GM18499 (cell line): ENCODE measurements at regions not wholly inside any gene's neighbourhood (a gene's known extent, or its start where the extent isn't known, plus 50 kb on each side); places are given as distances from the start of the nearest gene placed in this dataset.

ENCODE experiments used
- ATAC-seq: cut with Tn5 transposase; IDR thresholded peaks from one replicate; pipeline ENCODE4 v1.9.1; 2021; ENCODE audit warnings: moderate number of reproducible peaks; ENCODE audit not compliant: insufficient read depth, unreplicated experiment

DNA sequence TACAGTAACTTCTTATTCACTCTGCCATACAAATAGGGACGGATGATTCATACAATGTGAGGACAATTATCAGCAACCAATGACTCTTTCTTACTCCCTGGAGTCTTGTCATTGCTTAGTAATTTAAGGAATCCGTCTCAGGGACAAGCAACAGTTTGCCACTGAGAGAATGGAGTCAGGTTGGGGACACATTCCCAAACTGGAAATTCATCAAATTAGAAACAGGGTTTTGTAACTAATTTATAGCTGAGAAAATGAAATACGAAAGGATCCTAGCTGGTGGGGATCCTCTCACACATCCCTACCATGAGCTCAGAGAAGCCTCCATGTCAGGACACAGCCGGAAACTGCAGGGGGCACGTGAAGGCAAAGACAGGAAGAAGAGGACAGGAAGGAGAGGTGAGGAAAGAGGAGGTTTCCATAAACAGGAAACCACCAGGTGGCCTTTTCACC, 50.4 kb upstream of the KDR start:
- ATAC-seq = no peak

DNA sequence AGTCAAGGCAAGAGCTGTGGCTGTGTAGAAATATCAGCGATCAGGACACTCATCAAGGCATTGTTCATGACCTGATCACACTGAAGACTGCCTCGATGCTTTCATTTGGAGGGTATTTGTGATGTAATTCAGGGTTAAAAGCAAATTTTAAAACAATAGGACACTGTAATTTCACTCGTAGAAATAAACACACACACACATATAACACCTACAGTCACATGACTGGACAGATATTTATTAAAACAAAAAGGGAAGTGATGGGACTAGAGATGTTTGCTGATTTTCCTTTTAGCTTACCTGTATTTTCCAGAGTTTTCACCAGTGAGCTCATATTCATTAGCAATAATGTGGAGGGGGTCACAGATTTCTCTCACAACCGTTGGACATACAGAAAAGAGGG, 51.1 kb upstream of the KDR start:
- ATAC-seq = no peak

DNA sequence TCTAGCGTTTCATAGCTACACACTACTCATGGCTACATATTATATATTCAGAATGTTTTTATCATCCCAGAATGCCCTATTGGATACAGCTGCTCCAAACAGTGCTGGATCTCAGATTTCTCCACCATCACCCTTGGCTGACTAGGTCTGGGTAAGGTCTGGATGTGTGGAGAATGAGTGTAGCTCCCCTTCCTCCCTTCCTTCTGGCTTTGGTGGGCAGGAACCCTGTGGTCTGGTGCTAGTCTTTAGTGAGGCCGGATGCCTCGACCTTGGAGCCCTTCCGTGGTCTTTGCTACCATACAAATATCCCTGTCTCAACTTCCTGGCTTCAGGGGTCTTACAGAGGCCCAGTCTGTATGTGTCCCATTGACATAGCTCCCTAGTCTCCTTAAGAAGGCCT, 52.1 kb upstream of the KDR start:
- ATAC-seq = no peak

DNA sequence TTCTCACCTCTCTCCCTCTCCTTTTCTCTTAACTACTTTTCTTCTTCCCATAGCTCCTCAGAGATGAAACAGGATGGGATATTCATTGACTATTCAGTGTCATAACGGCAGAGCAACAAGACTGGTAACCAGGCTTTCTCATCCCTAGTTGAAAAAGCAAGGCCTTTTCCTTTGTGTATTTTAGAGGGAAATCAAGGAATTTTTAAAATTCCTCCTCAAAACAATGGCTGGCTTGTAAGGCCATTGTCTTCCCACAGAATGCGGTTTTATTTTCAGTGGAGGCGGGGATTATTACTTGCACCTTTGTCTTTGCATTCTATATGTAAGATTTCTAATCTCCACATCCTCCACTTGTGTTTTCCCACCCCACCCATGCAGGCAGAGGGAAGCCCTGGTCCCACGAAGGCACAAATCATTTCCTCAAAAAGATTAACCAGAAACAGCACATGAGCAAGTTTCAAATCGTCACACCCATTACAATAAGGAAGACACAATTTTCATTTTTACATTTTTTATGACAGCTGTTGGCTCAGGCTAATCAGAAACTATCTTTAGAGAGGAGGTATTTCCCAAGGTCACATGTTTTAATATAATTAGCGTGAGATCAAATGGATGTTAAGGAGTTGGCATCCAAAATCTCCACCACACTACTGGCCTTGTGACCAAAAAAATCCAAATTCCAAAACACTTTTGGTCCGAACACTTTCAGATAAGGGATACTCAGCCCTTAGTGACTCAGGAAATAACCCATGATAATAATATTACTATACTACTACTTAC, 53.0 kb upstream of the KDR start:
- no peak for ATAC-seq

DNA sequence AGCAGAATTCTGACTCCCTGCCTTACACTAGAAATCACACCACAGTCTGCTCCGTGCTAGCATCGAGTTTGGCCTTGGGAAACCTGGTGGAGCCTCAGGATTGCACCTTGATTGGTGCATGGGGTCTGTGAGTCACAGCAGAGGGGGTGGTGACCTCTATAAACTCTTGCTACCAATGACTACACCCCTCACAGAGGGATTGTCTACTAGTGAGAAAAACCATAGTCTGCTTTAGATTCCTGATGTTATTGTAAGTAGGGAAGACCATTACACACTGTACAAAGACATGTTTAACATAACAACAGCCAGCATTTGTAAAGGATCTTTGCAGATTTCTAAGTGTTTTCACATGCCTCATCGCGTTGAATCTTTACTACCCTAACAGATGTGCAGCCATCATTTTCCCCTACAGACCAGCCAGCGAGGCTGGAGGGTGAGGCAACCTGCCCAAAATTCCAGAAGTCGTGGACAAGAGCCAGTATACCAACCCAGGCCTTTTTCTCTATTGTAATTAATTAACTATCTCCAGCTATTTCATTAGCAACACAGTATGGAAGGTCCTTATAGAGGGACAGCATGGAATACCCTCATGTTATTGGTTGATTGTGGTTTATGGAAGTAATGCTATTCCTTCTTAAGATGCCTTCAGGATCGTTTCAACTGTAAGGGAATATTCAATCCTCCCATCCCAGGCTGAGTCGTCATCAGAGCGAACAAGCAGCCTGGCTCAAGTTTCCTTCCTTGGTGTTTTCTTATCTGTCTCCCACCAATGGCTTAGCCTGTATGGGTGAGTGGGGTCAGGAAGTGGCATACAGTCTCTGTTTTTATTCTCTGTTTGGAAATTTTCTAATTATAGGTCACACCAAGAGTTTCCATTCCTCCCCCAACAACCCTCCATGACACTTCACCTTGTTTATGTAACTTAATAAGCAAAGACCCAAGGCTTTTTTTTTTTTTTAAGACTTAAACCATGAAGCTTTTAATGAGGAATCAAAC, 55.9 kb upstream of the KDR start:
- ATAC-seq = no peak

DNA sequence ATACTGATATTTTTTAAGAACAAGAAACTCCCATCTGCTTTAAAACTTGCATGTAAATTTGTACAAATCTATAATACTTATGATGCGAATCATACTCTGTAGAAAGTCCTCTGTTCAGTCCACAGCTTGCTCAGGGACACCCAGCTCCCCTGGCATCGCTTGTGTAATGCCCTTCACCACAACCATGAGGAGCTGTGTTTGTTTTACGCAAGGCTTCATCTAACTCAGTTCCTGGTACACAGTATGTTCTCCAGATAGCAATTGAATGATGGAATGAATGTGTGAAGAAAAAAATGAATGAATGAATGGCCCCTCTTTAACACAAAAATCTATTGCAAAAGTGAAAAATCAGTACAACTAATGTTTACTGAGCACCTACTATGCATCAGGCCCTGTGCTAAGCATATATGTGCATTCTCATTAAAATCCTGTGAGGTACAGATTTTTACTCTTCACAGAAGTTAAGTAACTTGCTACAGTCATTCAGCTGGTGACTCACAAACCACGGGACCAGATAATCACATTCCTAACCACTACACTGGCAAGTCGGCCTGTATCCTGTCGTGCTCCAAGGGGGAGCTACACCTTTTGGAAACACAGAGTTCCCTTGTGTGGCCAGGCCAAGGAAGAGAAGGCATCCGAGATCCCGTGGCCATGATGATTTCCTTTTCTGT, 58.7 kb upstream of the KDR start:
- no peak for ATAC-seq

DNA sequence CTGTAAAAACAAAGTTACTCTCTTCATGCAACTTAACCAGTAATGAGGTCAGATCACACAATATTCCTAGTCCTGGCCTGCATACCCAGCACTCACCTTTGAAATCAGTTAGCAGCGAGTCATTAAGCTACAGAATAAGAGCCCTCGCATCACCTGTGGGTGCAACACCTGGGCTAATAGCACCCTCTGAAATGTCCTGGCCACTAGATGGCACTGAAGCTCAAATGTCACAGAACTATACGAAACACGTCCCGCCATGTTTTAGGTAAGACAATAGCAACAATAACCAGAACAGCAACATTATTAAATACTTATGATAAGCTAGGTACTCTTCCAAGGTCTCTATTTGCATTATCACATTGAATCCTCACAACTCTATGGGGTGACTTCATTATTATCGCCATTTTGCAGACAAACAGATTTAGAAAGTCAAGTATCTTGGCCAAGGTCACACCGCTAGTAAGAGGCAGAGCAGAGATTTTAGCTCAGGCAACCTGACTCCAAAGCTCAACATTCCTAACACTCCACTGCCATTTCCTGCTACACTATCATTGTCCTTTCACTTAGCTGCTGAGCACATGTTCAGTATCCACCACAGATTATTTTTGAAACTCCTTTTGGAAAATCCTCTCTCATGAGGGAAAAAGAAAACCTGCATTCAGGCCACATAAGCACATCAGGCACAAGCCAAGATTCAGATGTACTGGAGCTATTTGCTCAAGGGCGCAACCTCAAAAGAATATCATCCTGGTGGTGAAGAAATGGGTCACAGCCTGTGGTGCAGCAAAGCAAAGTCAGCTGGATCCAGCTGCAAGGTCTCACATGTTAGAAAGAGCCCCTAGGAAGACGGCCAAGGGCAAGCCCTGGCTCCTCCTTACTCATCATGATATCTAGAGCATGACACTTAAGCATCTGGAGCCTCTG, 59.5 kb upstream of the KDR start:
- ATAC-seq = peak; percentile 55

DNA sequence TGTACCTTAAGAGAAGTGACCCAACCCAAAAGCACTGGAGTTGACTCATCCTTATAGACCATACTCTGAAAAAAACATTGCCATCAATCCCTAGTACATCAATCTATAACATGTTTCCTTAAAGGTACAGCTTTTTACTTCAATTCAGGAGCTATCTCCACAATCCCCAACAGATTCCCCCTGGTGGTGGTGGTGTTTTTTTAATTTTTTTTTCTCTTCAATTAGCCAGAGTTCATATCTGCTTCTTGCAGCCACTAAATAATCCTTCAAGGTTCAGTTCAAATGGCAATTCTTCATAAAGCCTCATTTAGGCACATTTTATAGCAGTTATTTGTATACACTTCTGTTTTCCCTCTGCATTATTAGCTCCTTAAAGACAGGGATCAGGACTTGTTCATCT, 60.7 kb upstream of the KDR start:
- ATAC-seq = no peak

DNA sequence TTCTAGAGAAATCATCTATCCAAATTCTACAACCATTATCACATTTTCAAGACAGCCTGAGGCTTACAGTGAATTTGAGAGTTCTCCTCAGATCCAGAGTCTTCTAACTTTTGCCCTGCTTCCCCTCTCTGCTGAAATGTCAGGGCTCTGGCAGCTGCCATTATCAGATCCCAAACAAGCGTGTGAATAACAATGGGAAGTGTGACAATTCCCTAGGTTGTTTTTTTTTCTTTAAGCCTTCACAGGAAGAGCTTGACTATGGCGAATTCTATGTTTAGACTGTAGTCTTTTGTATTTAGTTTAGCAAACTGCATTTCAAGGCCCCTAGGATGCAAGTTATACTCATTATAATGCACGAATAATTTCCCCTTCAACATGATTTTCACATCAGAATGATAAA, 61.3 kb upstream of the KDR start:
- ATAC-seq = no peak

DNA sequence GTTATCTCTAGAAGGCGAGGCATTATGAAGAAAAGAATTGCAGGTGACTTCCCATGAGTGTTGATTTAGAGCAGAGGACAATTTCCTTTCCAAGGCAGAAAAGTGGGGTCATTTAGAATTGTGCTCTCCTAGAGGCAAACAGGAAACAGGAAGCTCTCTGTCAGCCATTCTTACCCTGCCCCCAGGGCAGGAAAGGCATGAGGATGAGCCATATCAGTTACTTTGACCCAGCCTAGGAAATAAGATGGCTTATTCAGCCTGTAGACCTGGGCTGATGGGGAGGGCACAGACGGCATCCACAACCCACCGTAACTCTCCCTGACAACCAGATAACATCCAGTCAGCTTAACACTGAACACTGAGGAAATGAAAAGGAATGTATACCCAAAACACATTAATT, 88.8 kb upstream of the KDR start:
- no peak for ATAC-seq

DNA sequence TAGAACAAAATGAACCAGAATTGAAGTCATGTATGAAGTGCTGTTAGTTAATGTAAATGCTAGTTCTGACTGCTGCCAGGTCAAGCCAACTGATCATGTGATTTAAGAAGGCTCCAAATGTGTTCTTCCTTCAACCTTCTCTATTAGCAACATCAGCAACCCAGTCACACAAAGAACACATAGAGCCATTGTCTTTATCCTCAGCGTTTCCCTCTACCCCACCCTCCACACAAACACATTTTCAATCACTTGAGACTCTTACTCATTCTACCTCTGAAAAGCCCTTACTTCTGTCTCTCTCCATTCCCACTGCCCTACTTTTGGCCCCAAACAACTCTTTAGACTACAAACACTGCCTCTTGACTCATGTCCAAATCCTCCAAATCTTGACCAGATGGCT, 89.7 kb upstream of the KDR start:
- ATAC-seq = no peak

DNA sequence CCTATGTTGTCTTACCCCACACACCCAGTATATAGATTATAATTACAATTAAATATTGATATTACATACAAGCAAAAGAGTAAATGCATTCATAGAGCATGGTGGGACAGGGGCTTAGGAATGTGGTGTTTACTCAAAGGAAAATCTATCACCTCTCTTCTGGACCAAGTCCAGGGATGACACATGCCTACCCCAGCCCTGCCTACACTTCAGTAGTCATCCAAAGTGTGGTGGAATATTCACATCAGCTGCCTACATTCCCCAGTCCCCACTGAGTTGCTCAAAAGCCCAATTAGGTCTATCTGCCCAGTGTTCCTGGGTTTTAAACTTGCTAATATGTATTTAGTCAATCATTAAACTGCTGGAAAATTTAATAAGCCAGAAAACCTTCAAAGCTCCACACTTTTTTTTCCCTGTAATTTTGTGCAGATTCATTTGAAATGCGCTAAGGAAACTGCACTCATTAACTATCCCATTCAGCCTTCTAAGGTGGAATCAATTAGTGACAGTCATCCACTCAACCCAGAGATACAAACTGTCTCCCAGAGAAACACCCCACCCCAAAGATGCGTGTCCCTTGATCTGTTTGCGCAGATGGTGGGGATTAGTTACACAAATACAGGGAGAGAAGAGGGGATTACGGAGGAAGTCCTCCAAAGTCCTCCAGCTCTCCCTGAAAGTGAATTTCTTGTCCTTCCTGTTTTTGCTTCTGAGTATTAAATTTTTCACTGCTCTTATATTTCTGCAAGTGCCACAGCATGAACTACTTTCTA, 91.7 kb upstream of the KDR start:
- no peak for ATAC-seq

DNA sequence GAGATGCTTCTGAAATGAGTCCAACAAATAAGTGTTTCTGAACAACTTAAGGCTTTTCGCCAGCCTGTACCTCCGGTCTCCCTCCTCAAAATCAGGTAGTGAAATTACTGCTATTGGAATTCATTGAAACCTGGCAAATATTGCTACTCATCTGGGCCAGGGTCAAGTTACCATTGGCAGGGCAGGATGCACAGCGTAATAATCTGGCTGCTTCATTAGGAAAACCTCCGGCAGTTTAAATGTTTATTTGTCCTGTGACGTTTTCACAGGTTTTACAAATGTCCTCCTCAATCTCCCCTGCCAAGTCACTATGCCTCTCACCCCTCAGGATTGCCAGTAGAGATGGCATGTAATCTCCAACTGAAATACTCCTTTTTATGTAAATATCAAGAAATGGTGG, 92.6 kb upstream of the KDR start:
- ATAC-seq = no peak

DNA sequence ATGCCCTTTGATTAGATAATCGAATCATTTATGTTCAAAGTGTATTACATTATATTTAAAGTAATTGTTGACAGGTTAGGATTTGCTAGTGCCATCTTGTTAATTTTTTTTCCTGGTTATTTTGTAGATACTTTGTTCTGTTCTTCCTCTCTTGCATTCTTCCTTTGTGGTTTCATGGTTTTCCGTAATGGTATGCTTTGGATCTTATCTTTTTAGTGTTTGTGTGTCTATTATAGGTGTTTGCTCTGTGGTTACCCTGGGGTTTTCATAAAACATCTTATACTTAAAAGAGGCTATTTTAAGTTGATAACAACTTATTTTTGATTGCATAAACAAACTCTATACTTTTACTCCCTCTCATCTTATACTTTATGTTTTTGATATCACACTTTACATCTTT, 108.2 kb upstream of the SRD5A3 start:
- no peak for ATAC-seq

DNA sequence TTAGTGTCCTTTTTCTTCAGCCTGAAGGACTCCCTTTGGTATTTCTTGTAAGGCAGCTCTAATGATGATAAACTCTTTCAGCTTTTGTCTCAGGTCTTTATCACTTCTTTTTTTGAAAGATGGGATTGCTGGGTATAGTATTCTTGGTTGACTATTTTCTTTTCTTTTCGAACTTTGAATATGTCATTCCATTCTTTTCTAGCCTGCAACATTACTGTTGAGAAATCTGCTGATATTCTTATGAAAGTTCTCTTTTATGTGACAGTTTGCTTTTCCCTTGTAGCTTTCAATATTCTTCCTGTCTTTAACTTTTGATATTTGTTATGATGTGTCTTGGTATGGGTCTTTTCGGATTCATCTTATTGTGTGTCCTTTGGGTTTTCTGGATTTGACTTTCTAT, 107.6 kb upstream of the SRD5A3 start:
- no peak for ATAC-seq

DNA sequence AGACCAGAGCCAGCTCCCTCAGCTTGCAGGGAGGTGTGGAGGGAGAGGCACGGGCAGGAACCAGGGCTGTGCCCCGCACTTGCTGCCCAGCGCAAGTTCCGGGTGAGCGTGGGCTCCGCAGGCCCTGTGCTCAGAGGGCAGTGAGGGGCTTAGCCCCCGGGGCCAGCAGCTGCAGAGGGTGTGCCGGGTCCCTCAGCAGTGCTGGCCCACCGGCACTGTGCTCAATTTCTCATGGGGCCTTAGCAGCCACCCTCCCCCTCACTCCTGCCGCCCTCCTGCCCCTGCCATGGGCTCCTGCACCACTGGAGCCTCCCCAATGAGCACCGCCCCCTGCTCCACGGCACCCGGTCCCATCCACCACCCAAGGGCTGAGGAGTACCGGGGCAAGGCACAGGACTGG, 104.6 kb upstream of the SRD5A3 start:
- no peak for ATAC-seq

DNA sequence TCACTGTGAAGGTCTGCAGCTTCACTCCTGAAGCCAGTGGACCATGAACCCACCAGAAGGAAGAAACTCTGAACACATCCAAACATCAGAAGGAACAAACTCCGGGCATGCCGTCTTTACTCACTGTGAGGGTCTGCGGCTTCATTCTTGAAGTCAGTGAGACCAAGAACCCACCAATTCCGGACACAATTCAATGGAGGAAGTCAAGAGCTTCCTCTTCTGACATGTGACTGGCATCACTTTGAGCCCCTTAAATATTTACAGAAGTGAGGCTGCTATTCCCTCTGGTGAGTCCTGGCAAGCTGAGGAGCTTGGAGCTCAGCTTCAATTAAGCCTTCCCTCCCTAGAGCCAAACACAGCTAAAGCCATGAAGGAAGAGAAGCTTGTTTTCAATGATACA, 103.5 kb upstream of the SRD5A3 start:
- ATAC-seq = no peak

DNA sequence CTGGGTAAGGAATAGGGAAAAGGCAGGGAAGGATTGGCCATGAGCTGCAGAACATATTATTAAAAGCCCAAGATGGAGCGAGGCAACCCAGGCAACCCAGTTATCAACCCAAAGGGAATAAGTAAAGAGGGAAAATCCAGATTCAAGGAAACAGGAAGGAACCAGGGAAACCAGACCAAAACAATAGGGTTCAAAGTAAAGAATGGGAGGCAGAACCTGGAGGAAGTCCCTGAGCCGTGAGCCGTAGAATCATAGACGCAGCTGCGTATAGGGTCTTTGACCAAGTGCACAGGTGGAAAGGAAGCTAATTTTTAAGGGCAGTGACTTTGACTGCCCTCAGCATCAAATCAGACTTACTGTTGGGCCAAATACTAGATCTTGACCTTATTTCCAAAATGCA, 98.5 kb upstream of the SRD5A3 start:
- no peak for ATAC-seq

DNA sequence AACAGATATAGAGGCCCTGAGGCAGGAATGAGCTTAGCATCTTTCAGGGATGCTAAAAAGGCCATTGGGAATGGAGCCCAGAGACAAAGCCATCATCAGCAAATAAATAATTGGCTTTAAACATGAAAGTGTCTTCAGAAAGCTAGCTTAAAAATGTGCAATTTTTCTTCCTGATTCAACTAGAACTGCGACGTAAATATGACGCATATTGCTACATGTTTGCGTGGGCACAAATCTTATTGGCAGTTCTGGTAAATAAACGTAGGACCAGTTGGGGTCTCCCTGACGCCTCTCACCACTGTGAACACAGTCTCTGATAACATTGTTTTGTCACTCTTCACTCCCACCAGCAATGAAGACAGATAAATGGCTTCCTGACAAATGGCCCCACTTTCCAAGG, 97.3 kb upstream of the SRD5A3 start:
- no peak for ATAC-seq
